Mesothelial cell of epicardium (in vitro differentiated cells): ENCODE measurements at regions not wholly inside any gene's neighbourhood (a gene's known extent, or its start where the extent isn't known, plus 50 kb on each side); places are given as distances from the start of the nearest gene placed in this dataset.

Experiments used
- DNase-seq, 2 experiments: peaks; one replicate each; pipeline ENCODE4 v3.0.0; 2021; ENCODE audit warnings: low spot score in 2 of 2; ENCODE audit not compliant: unreplicated experiment in 2 of 2
- H3K27ac Mint-ChIP-seq: 2 replicates; pipeline ENCODE4 v1.8.0; 2021; ENCODE audit warnings: mixed read lengths
- H3K27me3 Mint-ChIP-seq: 2 replicates; pipeline ENCODE4 v1.8.0; 2021; ENCODE audit warnings: low read depth, mixed read lengths
- H3K36me3 Mint-ChIP-seq: 2 replicates; pipeline ENCODE4 v1.8.0; 2021; ENCODE audit warnings: mixed read lengths
- H3K4me1 Mint-ChIP-seq: 2 replicates; pipeline ENCODE4 v1.8.0; 2021; ENCODE audit warnings: mixed read lengths
- H3K4me3 Mint-ChIP-seq: 2 replicates; pipeline ENCODE4 v1.8.0; 2021; ENCODE audit warnings: mild to moderate bottlenecking, moderate library complexity, mixed read lengths
- H3K9me3 Mint-ChIP-seq: 2 replicates; pipeline ENCODE4 v1.8.0; 2021; ENCODE audit warnings: mixed read lengths
- CTCF ChIP-seq: fragments of 200-600 bp; sonication (generic); IDR thresholded peaks from one replicate; pipeline ENCODE4 v1.5.0; 2021; ENCODE audit warnings: antibody characterized with exemption; ENCODE audit not compliant: unreplicated experiment

- DNase-seq = no peak
- Mint-ChIP-seq H3K4me3 (no peak overlapping the region), H3K9me3 (peaks cover 9% of the 10 kb centered on the region), H3K36me3 (no peaks in the 10 kb centered on the region), H3K27ac (no peak overlapping the region), H3K4me1 (no peaks in the 10 kb centered on the region), H3K27me3 (peaks cover 25% of the 10 kb centered on the region)
- TF ChIP-seq CTCF = no peak
Observed at GRCh38 chr15:96582473-96582872, 252.0 kb downstream of the NR2F2 start.

GRCh38 chr15:96583671-96584070, 253.2 kb downstream of the NR2F2 start:
- Mint-ChIP-seq H3K36me3 (no peaks in the 10 kb centered on the region), H3K9me3 (peaks cover 9% of the 10 kb centered on the region), H3K4me3 (no peak overlapping the region), H3K27ac (no peak overlapping the region), H3K4me1 (no peaks in the 10 kb centered on the region), H3K27me3 (peaks cover 30% of the 10 kb centered on the region)
- no peak for DNase-seq
- TF ChIP-seq CTCF = no peak

- H3K27me3 Mint-ChIP-seq = peaks cover 41% of the 10 kb centered on the region
- DNase-seq = no peak
- H3K9me3 Mint-ChIP-seq = peaks cover 9% of the 10 kb centered on the region
- TF ChIP-seq CTCF = no peak
- no peaks in the 10 kb centered on the region for H3K4me1 Mint-ChIP-seq
- no peaks in the 10 kb centered on the region for H3K36me3 Mint-ChIP-seq
- H3K4me3 Mint-ChIP-seq = no peak overlapping the region
- H3K27ac Mint-ChIP-seq = no peak overlapping the region
Observed at GRCh38 chr15:96585484-96586386, 255.2 kb downstream of the NR2F2 start.

GRCh38 chr15:96586901-96587300, 256.4 kb downstream of the NR2F2 start:
- H3K27ac Mint-ChIP-seq = no peak overlapping the region
- H3K36me3 Mint-ChIP-seq = no peaks in the 10 kb centered on the region
- TF ChIP-seq CTCF = no peak
- no peak overlapping the region for H3K4me3 Mint-ChIP-seq
- DNase-seq = no peak
- H3K9me3 Mint-ChIP-seq = peaks cover 7% of the 10 kb centered on the region
- H3K27me3 Mint-ChIP-seq = peaks cover 48% of the 10 kb centered on the region
- no peaks in the 10 kb centered on the region for H3K4me1 Mint-ChIP-seq

- no peaks in the 10 kb centered on the region for H3K36me3 Mint-ChIP-seq
- no peaks in the 10 kb centered on the region for H3K9me3 Mint-ChIP-seq
- peaks cover 13% of the 10 kb centered on the region for H3K4me1 Mint-ChIP-seq
- H3K4me3 Mint-ChIP-seq = no peak overlapping the region
- H3K27ac Mint-ChIP-seq = no peak overlapping the region
- H3K27me3 Mint-ChIP-seq = peaks cover 59% of the 10 kb centered on the region
- TF ChIP-seq CTCF = no peak
- DNase-seq = no peak
Observed at GRCh38 chr15:96589864-96590263, 259.4 kb downstream of the NR2F2 start.
